ENCODE measurements at regions not wholly inside any gene's neighbourhood (a gene's known extent, or its start where the extent isn't known, plus 50 kb on each side); places are given as distances from the start of the nearest gene placed in this dataset.
"Not testable (repeated sequence)": the region's sequence is repeated elsewhere in the genome, so short reads cannot be mapped to it uniquely, and the experiment has no call there.

DNA sequence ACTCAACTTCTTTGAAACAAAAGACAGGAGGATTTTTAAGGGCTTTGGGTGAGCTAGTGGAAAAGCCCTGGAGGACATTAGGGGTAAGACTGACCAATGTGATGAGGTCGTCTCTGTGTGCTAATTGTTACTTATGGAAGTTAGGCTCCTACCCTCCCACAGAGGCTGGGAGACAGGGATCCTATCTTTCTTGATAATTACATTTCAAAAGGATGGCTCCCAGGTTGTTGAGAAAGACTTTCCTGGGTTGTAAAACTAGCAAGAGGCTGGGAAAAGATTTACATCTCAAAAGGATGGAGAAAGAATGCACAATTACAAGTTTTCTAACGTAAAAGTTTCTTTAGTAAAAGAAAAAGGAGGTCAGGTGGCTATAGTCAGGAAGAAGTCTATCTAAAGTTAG lies 605.8 kb upstream of the GOT2 start:
- no peak for DNase-seq (ENCODE audit: low read depth in 2 of 2)

DNA sequence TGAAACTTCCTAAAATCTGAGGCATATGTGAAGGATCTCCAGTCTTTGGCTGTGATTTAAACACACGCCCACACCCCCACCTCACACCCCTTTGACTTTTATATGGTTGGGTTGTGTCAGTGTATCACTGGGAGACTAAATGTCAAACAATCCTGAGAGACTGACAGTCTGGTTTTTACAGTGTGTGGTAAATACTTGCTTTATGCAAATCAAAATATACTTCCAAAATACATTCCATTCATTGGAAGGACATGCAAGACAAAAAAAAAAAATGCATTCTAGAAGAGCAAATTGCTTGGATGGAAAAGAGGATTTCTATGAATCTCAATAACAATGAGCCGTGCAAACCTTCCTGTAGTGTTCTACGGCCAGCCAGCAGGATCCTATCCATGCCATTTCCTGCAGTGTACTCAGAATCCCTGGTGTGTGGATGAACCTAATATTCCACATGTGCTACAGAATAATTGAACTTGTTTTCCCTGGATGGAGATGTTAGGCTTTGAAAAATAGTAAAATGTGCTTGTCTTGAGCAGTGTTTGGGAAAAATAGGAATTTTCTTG lies 602.1 kb upstream of the GOT2 start:
- DNase-seq (ENCODE audit: low read depth in 2 of 2) = no peak

DNA sequence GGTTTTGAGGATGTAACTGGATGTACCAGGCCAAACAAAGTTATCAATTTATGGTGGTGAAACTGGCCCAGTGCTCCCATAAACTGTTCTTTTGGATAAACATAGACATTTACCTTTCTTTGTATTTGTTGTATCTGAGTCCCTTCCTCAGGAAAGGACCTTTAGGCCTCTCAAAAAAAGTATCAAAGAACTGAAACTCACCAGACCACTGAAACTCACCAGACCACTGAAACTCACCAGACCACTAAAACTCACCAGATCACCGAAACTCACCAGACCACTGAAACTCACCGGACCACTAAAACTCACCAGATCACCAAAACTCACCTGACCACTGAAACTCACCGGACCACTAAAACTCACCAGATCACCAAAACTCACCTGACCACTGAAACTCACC lies 597.6 kb upstream of the GOT2 start:
- not testable (repeated sequence) for DNase-seq (ENCODE audit: low read depth in 2 of 2)

DNA sequence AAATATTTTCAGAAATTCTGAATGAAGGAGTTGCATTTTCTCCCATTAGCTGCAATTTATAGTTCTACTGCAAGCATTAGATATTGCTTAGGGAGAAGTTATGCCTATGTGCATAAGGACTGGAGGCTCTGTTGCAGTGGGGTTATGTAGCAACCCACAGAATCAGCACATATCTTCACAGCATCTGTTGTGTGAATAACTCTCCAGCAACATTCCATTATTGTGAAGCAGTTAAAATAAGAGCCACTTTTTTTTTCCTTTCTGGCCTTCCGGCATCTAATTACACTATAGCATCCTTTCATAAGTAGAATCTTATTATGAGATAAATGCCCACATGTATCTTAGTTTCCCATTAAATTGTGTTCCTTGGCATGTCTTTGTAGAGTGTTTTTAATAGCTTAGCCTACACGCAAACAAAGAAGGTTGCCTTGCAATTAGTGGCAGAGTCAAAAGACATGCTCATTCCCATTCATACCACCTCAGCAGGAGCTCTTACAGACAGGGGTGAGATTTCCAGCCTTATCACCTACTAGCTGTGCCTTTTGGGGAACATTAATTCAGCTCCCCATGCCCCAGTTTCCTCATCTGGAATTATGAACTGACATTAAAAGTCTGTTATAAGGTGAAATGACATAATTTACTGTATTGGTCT lies 596.0 kb upstream of the GOT2 start:
- DNase-seq (ENCODE audit: low read depth in 2 of 2) = no peak

DNA sequence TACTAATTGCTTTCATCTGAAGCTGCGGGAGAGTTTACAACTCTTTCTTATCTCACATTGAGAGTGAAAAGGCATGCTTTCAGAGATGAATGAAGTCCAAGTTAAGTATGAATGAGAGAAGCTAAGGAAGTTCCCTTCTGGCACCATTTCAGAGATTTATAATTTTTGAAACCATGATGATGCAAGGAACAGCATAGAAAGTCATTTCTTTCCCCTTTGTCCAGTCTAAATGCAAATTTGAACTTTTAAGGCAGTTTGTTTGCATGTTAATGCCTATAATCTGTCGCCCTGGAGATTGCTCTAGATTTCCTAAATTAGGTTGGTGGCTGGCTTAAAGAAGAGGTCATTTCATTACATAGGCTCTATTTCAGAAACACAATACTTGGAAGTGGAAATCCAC lies 594.8 kb upstream of the GOT2 start:
- DNase-seq (ENCODE audit: low read depth in 2 of 2) = no peak

DNA sequence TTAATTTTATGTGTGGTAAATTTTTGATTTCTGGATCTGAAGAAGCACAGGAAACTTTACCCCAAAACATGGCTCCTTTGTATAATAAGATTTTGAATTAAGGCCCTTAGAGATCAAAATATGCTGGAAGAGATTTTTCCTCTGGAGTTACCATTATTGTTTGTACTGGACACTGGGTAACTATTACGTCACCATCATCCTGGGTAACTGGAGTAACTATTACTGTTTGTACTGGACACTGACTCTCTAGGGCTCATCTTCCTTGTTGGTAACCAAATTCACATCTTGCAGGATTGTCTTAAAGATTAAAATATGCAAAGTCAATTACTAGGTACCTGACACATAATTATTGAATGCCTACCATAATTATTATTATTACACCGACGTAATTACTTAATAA lies 593.8 kb upstream of the GOT2 start:
- DNase-seq (ENCODE audit: low read depth in 2 of 2) = no peak

DNA sequence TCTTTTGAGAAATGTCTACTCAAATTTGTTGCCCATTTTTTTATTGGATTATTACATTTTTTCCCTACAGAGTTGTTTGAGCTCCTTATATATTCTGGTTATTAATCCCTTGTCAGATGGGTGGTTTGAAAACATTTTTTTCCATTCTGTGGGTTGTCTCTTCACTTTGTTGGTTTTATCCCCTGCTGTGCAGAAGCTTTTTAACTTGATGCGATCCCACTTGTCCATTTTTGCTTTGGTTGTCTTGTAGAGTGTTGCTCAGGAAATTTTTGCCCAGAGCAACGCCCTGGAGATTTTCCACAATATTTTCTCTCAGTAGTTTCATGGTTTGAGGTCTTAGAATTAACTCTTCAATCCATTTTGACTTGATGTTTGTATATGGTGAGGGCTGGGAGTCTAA lies 592.8 kb upstream of the GOT2 start:
- no peak for DNase-seq (ENCODE audit: low read depth in 2 of 2)

DNA sequence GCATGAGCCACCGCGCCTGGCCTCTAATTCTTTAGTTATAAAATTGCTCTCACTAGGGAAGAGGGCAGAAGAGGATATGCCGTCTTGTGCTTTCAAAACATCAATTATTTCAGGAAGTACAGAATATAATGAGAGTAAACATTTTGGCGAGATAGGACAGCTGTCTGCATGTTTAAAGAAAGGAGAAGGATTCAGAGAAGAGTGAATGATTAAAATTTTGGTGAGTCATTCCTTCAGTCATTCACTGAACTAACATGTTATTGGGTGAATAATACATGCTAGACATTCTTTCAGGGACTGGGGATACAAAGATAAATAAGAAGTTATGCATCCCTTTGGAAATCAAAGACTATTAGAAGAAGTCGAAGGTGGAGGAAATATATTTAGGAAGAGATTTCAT lies 590.3 kb upstream of the GOT2 start:
- no peak for DNase-seq (ENCODE audit: low read depth in 2 of 2)

DNA sequence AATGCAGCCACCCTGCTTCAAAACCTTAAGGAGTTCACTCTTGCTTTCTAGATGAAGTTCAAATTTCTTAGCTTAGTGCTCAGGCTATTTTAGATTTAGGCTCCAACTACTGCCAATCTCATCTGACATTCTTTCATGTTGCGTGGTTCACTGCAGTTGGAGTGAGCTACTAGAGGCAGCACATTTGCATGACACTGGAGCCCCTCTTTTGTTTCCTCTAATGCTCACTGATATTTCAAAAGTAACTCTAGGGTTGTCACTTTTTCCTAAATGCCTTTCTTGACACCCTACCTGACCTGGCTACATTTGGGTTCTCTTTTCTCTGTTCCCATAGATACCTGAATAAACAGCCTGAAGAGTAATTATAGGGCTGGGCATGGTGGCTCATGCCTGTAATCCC lies 586.5 kb upstream of the GOT2 start:
- no peak for DNase-seq (ENCODE audit: low read depth in 2 of 2)

DNA sequence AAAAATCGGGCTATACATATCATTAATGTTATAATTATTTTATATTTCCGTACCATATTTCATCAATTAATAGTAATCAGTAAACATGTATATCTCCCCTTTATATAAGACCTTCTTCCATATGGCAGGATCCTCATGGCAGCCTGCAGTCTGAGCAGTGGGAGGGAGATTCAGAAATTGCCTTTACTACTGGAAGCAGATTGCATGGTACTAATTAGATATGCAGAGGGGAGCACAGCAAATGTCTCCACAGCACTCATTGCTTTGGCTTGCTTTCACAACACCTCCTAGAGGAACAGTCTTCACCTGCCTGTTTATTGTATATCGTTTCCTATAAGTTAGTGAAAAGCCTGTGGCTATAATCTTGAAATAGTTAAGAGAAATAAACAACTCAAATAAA lies 585.8 kb upstream of the GOT2 start:
- DNase-seq (ENCODE audit: low read depth in 2 of 2) = no peak

DNA sequence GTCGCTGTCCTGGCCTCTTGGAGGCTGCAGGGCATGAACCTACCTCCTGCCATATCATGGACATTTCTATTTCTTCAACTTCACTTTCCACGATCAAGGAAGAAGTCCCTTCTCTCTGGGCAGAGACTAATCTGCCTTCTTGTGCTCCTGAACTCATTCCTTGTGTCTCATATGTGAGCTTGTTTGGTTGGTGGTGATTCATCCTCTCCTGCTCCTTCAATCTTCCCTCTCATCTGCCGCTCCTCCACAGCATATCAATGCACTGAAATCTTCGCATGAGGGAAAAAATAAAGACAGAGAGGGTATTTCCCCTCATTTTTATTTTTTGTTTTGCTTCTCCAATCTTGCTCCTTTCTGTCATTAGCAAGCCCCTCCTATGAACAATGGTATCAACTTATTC lies 571.7 kb upstream of the GOT2 start:
- no peak for DNase-seq (ENCODE audit: low read depth in 2 of 2)

DNA sequence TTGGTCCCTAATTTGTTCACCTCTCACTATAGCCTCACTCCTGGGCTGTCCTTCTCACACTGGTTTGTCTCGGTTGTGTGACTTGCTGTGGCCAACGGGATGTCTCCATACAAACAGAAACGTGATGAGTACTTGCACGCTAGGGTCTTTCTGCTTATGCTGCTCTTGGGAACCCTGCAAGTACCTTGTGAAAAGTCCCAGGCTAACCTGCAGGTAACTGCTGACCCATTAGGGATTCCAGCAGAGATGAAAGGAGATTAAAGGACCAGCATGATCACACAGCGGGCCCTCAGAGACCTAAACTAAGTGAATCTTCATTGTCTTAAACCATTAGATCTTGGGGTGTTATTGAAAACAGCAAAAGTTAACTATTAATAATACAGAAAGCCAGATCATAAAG lies 562.8 kb upstream of the GOT2 start:
- no peak for DNase-seq (ENCODE audit: low read depth in 2 of 2)

DNA sequence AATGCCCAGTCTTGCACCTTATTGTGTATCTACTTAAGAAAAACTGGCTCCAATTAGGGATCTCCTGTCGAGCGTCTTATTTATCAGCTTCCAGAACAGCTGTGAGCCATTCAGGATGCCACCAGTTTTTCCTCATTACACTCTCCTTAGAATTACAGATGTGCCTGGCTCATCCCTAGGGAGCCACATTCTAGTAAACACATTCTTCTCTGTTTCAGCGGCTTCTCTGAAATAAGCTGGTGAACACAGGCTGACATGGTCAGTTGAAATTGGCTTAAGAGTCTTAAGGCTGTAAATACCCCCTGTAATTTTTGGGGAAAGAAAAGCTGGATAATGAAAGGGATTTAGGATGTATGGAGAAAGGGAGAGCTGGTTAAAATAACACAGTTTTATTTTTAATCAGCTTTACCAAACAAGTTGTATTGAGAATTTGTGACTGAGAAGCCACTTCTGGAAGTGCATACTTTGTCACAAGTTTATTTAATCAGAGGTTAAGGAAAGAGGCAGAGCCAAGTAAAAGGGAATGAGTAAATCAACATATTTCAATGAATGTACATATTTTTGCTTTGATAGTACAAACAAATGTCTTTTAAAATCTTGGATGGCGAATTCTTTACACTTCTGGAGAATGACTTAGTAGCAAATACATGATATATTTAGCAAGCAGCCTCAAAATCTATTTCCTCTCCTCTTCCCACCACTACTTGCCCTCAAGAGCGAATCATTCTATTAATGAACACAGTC lies 562.0 kb upstream of the GOT2 start:
- no peak for DNase-seq (ENCODE audit: low read depth in 2 of 2)

DNA sequence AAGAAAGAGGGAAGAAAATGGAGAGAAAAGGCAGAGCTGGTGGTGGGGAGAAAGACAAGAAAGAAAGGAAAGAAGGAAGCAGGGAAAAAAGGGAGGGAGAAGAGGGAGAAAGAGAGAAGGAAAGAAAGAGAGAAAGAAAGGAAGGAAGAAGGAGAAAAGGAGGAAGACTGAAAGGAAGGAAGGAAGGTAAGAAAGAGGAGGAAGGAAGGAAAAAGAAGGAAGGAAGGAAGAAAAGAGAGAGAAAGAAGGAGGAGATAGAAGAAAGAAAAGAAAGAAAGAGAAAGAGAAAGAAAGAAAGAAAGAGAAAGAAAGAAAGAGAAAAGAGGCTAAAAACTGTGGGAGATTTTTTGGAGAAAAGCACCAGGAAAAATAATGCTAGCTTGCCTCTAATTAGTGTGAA lies 561.4 kb upstream of the GOT2 start:
- DNase-seq (ENCODE audit: low read depth in 2 of 2) = no peak

DNA sequence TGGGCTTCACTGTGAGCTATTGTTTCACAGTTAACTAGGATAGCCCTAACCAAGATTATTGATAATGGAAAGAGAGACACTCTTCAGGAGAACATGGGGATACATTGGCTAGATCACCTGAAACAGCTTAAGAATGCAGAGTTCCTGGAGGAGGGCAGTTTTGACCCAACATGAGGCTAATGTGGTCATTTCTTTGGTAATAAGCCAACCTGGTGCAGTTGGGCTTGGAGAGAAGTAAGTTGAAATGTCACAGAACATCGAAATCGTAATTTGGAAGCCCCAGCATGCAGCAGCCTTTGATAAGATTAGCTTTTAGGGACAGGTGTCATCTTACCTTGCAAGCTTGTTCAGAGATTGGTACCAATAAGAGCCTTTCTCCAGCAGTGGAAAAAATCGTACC lies 556.6 kb upstream of the GOT2 start:
- no peak for DNase-seq (ENCODE audit: low read depth in 2 of 2)

DNA sequence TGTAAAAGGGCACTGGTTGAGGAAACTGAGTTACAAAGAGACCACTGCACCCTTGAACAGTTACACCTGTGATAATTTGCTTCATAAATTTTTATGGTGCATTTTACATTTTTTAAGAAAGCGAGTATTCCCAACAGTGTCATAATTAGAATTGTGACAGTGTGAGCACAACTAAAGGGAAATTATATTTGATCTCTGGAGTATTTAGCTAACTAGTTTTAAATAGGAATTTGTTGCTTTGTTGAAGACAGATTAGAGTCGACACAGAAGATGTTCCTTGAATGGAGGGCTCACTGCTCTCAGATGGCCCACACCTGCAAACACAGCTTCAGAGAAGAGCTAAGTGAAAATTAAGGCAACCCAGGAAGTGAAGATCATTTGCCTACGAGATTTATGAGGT lies 555.0 kb upstream of the GOT2 start:
- no peak for DNase-seq (ENCODE audit: low read depth in 2 of 2)

DNA sequence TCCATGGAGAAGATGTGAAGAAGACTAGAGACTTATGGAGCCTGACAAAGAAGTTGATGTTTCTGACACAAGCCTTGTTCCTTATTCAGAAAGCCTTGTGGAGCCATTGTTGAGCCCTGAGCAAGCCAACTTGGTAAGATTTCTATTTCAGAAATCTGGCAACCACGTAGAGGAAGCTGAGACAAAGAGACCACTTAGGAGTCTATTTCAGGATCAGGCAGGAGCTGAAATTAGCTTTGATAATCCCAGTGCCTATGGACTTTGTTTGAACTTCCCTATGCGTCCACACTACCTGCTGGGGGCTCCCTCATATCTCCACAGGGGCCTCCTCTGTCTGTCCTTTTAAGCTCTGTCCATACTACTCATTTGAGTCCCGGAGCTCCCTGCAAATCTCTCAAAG lies 540.0 kb upstream of the GOT2 start:
- DNase-seq (ENCODE audit: low read depth in 2 of 2) = no peak

DNA sequence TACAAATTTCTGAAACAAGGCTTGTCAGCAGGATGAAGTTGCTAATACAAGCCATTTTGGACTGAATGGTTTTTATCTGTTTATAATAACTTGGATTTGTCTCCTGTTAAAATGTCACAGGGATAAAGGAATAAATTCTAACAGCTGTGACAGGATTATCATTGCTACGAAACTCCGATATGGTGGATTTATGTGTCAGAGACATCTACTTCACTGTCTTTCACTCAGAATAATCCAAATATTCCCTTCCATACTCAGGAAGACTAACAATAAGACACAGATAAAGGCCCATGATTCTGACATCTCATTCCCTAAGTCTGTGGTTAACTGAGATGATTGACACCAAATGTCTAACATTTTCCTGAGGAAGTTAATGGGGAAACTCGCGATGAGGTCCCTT lies 529.8 kb upstream of the GOT2 start:
- DNase-seq (ENCODE audit: low read depth in 2 of 2) = no peak

DNA sequence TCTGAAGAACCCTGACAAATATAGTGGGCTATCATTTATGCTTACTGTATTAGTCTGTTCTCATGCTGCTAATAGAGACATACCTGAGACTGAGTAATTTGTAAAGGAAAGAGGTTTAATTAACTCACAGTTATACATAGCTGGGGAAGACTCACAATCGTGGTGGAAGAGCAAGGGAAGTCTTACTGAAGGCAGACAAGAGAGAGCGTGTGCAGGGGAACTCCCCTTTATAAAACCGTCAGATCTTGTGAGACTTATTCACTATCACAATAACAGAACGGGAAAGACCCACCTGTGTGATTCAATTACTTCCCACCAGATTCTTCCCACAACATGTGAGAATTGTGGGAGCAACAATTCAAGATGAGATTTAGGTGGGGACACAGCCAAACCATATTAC lies 526.8 kb upstream of the GOT2 start:
- DNase-seq (ENCODE audit: low read depth in 2 of 2) = no peak

DNA sequence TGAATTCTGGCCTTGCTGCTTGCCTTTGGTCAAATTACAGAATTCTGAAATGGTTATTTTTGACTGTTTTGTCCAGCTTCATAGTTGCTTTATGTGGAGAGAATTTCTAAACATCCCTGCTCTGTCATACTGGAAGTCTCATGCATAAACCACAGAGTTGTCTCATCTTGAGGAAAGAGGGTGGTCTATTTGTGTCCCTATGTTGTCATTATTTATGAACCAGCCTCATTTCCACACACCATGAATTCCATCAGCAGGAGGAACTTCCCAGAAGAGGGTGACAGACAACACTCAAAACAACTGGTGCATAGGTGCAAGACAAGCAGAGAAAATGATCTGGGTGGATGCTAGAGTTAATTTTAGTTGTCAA lies 525.8 kb upstream of the GOT2 start:
- DNase-seq (ENCODE audit: low read depth in 2 of 2) = no peak

DNA sequence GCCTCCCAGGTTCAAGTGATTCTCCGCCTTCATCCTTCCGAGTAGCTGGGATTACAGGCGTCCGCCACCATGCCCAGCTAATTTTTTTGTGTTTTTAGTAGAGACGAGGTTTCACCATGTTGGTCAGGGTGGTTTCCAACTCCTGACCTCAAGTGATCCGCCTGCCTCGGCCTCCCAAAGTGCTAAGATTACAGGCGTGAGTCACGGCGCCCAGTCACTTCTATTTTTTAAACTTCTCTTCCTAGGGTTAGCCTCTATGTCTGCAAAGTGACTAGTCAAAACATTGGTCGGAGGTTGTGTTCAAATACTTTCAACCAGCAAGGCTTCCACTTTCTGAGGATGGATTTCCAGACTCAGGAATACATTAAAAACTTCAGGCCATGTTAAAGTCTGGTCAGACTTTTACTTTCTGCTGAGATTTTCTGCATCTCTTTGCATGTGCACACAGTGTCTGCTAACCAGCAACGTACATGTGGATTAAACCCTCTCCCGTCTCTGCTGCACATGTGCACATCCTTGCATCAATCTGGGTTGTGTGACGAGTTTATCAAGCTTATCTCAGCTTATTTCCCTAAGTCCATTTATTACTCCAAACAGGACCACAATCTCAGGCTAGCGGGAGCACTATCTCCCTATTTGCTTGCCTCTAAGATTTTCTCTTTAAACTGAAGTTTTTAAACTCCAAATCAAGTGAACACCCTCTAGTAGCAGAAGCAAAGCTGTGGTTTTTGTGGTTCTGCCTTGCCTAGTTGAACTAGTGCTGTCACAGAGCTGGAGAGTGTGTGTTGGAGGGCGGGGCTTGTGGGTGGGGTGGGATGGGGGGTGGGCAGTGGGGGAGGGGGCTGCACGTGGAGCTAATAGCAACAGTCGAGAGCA lies 525.2 kb upstream of the GOT2 start:
- DNase-seq (ENCODE audit: low read depth in 2 of 2) = no peak

DNA sequence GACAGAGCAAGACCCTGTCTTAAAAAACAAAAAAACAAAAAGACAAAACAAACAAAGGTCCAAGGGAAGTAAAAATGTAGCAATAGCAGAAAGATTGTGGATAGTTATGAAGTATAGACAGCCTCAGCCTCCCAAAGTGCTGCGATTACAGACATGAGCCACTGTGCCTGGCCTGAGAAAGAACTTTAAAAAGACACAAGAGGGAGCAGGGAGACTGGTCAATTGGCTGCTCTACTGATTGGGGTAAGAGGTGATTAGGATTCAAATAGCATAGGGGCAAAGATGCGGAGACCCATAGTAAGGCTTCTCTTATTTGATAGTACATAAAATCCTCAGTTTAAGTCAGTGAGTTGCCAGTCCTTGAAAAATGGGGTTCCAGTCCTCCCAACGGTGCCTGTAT lies 518.2 kb upstream of the GOT2 start:
- DNase-seq (ENCODE audit: low read depth in 2 of 2) = no peak

DNA sequence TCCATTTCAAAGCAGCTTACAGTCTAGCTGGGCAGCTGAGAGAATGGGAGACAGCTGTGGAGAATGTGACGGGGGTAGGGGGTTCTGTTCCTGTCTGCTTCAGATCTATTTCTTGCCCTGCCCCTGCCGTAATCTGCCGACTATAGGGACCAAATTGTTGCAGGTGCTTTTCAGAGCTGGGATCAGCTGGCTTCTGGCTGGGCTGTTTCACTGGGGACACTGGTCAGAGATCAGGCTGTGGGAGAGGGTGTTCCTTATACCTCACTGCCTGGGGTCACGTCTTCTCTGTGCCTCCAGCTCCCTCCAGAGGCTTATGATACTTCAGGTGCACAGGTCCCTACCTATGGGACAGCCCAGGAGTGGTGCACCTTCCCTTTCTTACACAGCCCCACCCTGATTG lies 514.9 kb upstream of the GOT2 start:
- DNase-seq (ENCODE audit: low read depth in 2 of 2) = no peak
